Fibroblast of lung (primary cell): ENCODE measurements at regions not wholly inside any gene's neighbourhood (a gene's known extent, or its start where the extent isn't known, plus 50 kb on each side); places are given as distances from the start of the nearest gene placed in this dataset.
"Not testable (repeated sequence)": the region's sequence is repeated elsewhere in the genome, so short reads cannot be mapped to it uniquely, and the experiment has no call there.

ENCODE experiments used
- DNase-seq, 2 donors: peaks; one replicate each; pipeline versions ENCODE4 v3.0.0 to v3.0.0-alpha.2; 2010; ENCODE audit warnings: low read depth in 2 of 2
- H2AFZ ChIP-seq: 2 replicates; pipeline ENCODE4 v1.5.1; 2012; ENCODE audit warnings: low read length, control low read depth, inconsistent platforms
- H3K27ac ChIP-seq: 2 replicates; pipeline ENCODE4 v1.5.1; 2011; ENCODE audit warnings: low read length, control low read depth; ENCODE audit not compliant: insufficient read depth
- H3K27me3 ChIP-seq: 2 replicates; pipeline ENCODE4 v1.5.1; 2011; ENCODE audit warnings: mild to moderate bottlenecking, low read length; ENCODE audit not compliant: control insufficient read depth, insufficient read depth
- H3K36me3 ChIP-seq: 2 replicates; pipeline ENCODE4 v1.5.1; 2011; ENCODE audit warnings: low read length; ENCODE audit not compliant: control insufficient read depth, insufficient read depth
- H3K4me1 ChIP-seq: 2 replicates; pipeline ENCODE4 v1.5.1; 2011; ENCODE audit warnings: low read length; ENCODE audit not compliant: control insufficient read depth, insufficient read depth; ENCODE audit errors: extremely low read depth
- H3K4me2 ChIP-seq: 2 replicates; pipeline ENCODE4 v1.5.1; 2011; ENCODE audit warnings: low read length, control low read depth; ENCODE audit not compliant: insufficient read depth; ENCODE audit errors: extremely low read depth
- H3K4me3 ChIP-seq, 4 experiments: fragments of 200-600 bp in 1 of 4; sonication (generic) in 1 of 4; replicated peaks in 1 of 4; 2 replicates each; pipeline ENCODE4 v1.5.1; 2011 to 2016; ENCODE audit warnings: low read length in 4 of 4, low read depth in 3 of 4, mild to moderate bottlenecking in 3 of 4, control low read depth in 2 of 4, inconsistent platforms in 1 of 4, mixed read lengths in 1 of 4; ENCODE audit not compliant: insufficient read depth in 1 of 4; ENCODE audit errors: control extremely low read depth in 1 of 4
- H3K79me2 ChIP-seq: 2 replicates; pipeline ENCODE4 v1.5.1; 2012; ENCODE audit warnings: mild to moderate bottlenecking, low read length, inconsistent platforms; ENCODE audit not compliant: control insufficient read depth, insufficient read depth
- H3K9ac ChIP-seq: 2 replicates; pipeline ENCODE4 v1.5.1; 2011; ENCODE audit warnings: mild to moderate bottlenecking, low read length, control low read depth; ENCODE audit not compliant: insufficient read depth
- H3K9me3 ChIP-seq: 2 replicates; pipeline ENCODE4 v1.5.1; 2012; ENCODE audit warnings: low read depth, low read length; ENCODE audit not compliant: control insufficient read depth, insufficient read depth
- H4K20me1 ChIP-seq: 2 replicates; pipeline ENCODE4 v1.5.1; 2011; ENCODE audit warnings: low read length; ENCODE audit not compliant: control insufficient read depth, insufficient read depth; ENCODE audit errors: extremely low read depth
- EZH2 ChIP-seq: IDR thresholded peaks from 2 replicates; pipeline ENCODE4 v1.5.1; 2012; ENCODE audit warnings: low read length, control low read depth, mild to moderate bottlenecking; ENCODE audit errors: missing control alignments
- TF ChIP-seq, protein P1 (sequence below), 2 donors: IDR thresholded peaks in 1 of 2; conservative IDR thresholded peaks in 1 of 2; 1 replicate in 1 of 2; 2 replicates in 1 of 2; pipeline ENCODE4 v1.5.1; 2011 to 2012; ENCODE audit warnings: low read length in 2 of 2, control low read depth in 1 of 2, inconsistent platforms in 1 of 2, low read depth in 1 of 2, mild to moderate bottlenecking in 1 of 2

GRCh38 chr2:198279026-198279425, 474.6 kb downstream of the PLCL1 start:
- Histone ChIP-seq H3K27me3 (no peaks in the 10 kb centered on the region), H2AFZ (no peak overlapping the region), H3K4me1 (no peaks in the 10 kb centered on the region), H4K20me1 (no peaks in the 10 kb centered on the region), H3K4me3 (no peak overlapping the region), H3K9ac (no peak overlapping the region), H3K9me3 (no peaks in the 10 kb centered on the region), H3K79me2 (no peaks in the 10 kb centered on the region), H3K4me2 (no peak overlapping the region), H3K27ac (no peak overlapping the region), H3K36me3 (no peaks in the 10 kb centered on the region)
- TF ChIP-seq, protein P1, sequence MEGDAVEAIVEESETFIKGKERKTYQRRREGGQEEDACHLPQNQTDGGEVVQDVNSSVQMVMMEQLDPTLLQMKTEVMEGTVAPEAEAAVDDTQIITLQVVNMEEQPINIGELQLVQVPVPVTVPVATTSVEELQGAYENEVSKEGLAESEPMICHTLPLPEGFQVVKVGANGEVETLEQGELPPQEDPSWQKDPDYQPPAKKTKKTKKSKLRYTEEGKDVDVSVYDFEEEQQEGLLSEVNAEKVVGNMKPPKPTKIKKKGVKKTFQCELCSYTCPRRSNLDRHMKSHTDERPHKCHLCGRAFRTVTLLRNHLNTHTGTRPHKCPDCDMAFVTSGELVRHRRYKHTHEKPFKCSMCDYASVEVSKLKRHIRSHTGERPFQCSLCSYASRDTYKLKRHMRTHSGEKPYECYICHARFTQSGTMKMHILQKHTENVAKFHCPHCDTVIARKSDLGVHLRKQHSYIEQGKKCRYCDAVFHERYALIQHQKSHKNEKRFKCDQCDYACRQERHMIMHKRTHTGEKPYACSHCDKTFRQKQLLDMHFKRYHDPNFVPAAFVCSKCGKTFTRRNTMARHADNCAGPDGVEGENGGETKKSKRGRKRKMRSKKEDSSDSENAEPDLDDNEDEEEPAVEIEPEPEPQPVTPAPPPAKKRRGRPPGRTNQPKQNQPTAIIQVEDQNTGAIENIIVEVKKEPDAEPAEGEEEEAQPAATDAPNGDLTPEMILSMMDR (conservative IDR thresholded peaks at IDR 0.05 in 1 of 2, IDR thresholded peaks at IDR 0.05 in 1 of 2; ENCODE audit: low read depth in 1 of 2, low read length in 2 of 2): no peak
- no peak for TF ChIP-seq EZH2
- no peak for DNase-seq

DNA sequence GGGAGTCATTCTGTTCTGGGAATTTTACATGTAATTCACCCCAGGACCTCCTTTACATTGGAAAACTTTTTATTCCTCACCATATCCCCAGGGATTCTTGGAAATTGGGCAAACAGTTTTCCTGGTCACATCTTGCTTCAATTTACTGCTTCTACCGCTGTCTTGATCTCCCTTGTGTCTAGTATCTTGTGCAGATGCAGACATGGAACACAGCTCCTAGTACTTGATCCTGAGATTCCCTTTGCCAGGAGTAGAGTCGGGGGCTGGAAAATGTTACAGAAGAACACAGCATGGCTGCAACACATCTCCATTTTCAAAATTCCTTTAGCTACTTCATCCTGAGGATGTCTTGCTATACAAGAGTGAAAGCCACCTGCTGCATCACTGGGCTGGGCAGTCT, 472.8 kb downstream of the PLCL1 start:
- H3K9me3 ChIP-seq: no peaks in the 10 kb centered on the region
- no peaks in the 10 kb centered on the region for H3K4me1 ChIP-seq
- no peak for TF ChIP-seq EZH2
- TF ChIP-seq, protein P1 (conservative IDR thresholded peaks at IDR 0.05 in 1 of 2, IDR thresholded peaks at IDR 0.05 in 1 of 2; ENCODE audit: low read depth in 1 of 2, low read length in 2 of 2): no peak
- H3K4me3 ChIP-seq: no peak overlapping the region
- no peaks in the 10 kb centered on the region for H4K20me1 ChIP-seq
- no peak overlapping the region for H2AFZ ChIP-seq
- no peaks in the 10 kb centered on the region for H3K27me3 ChIP-seq
- no peaks in the 10 kb centered on the region for H3K79me2 ChIP-seq
- no peak overlapping the region for H3K4me2 ChIP-seq
- no peak overlapping the region for H3K27ac ChIP-seq
- no peak for DNase-seq
- H3K36me3 ChIP-seq: no peaks in the 10 kb centered on the region
- no peak overlapping the region for H3K9ac ChIP-seq

GRCh38 chr2:198273660-198274059, 469.3 kb downstream of the PLCL1 start:
- Histone ChIP-seq H3K9me3 (no peaks in the 10 kb centered on the region), H3K4me3 (no peak overlapping the region), H2AFZ (no peak overlapping the region), H3K9ac (no peak overlapping the region), H3K79me2 (no peaks in the 10 kb centered on the region), H3K36me3 (no peaks in the 10 kb centered on the region), H3K4me2 (no peak overlapping the region), H4K20me1 (no peaks in the 10 kb centered on the region), H3K27ac (no peak overlapping the region), H3K27me3 (no peaks in the 10 kb centered on the region), H3K4me1 (no peaks in the 10 kb centered on the region)
- TF ChIP-seq, protein P1 (conservative IDR thresholded peaks at IDR 0.05 in 1 of 2, IDR thresholded peaks at IDR 0.05 in 1 of 2; ENCODE audit: low read depth in 1 of 2, low read length in 2 of 2): no peak
- no peak for TF ChIP-seq EZH2
- DNase-seq: peak in 1 of 2 donors; percentile 18

DNA sequence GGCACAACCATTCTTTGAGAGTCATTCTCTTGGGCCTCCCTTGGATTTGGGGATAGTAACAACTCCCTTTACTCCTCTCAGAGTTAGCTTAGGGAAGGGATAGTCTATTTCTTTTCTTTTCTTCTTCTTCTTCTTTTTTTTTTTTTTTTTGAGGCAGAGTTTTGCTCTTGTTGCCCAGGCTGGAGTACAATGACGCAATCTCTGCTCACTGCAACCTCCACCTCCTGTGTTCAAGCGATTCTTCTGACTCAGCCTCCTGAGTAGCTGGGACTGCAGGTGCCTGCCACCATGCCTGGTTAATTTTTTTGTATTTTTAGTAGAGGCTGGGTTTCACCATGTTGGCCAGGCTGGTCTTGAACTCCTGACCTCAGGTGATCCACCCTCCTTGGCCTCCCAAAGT, 465.8 kb downstream of the PLCL1 start:
- H3K4me2 ChIP-seq, H3K9me3 ChIP-seq, H4K20me1 ChIP-seq: not testable (repeated sequence)

More for the DNA sequence above, 465.8 kb downstream of the PLCL1 start:
- H3K79me2 ChIP-seq, H3K27me3 ChIP-seq, H3K4me1 ChIP-seq, DNase-seq, H2AFZ ChIP-seq, H3K27ac ChIP-seq, H3K36me3 ChIP-seq, H3K9ac ChIP-seq, H3K4me3 ChIP-seq: not testable (repeated sequence)
